Left ventricle myocardium inferior (tissue), 1 donor: ENCODE measurements at regions not wholly inside any gene's neighbourhood (a gene's known extent, or its start where the extent isn't known, plus 50 kb on each side); places are given as distances from the start of the nearest gene placed in this dataset.

Experiments
- DNase-seq: peaks from one replicate; pipeline ENCODE4 v3.0.0-alpha.2; 2020
- H3K27ac ChIP-seq: fragments of 200-600 bp; replicated peaks from 2 replicates; pipeline ENCODE4 v1.8.0; 2021
- H3K27me3 ChIP-seq: fragments of 200-600 bp; 2 replicates; pipeline ENCODE4 v1.8.0; 2021; ENCODE audit warnings: low read depth
- H3K36me3 ChIP-seq: fragments of 200-600 bp; 2 replicates; pipeline ENCODE4 v1.8.0; 2021
- H3K4me1 ChIP-seq: fragments of 200-600 bp; 2 replicates; pipeline ENCODE4 v1.8.0; 2021
- H3K4me3 ChIP-seq: fragments of 200-600 bp; 2 replicates; pipeline ENCODE4 v1.8.0; 2021; ENCODE audit warnings: mild to moderate bottlenecking, moderate library complexity
- H3K9me3 ChIP-seq: fragments of 200-600 bp; replicated peaks from 2 replicates; pipeline ENCODE4 v1.8.0; 2021
- intact Hi-C: fragments of 100-400 bp; cut with micrococcal nuclease; formaldehyde crosslinking; loops from one replicate; pipeline ENCODE4 v1.11.0; 2022
- TF ChIP-seq, protein P1 (sequence below): fragments of 200-600 bp; IDR thresholded peaks from 2 replicates; pipeline ENCODE4 v1.8.0; 2021; ENCODE audit warnings: antibody characterized with exemption, mild to moderate bottlenecking, borderline replicate concordance
- donor health status: DM: no; HTN: yes; CAD: no; lungs with severe emphysema.

DNA sequence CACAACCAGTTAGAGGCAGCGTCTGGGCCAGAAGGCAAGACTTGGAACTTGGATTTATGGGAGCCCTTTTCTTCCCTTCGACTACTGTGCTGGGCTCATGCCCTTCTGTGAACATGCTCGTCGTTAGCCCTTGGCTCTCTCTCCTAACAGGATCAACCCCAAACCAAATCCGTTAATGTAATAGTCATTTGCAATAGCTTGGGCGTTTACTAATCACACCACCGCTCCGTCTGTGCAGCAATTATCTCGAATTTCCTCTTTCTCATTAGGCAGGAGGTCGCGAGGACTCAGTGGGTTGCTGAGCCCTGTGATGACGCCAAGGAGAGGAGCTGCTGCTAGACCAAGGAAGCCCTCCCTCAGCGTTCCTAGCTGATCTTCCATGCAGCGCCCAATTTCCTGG, 114.7 kb downstream of the ENGASE start:
- TF ChIP-seq, protein P1, sequence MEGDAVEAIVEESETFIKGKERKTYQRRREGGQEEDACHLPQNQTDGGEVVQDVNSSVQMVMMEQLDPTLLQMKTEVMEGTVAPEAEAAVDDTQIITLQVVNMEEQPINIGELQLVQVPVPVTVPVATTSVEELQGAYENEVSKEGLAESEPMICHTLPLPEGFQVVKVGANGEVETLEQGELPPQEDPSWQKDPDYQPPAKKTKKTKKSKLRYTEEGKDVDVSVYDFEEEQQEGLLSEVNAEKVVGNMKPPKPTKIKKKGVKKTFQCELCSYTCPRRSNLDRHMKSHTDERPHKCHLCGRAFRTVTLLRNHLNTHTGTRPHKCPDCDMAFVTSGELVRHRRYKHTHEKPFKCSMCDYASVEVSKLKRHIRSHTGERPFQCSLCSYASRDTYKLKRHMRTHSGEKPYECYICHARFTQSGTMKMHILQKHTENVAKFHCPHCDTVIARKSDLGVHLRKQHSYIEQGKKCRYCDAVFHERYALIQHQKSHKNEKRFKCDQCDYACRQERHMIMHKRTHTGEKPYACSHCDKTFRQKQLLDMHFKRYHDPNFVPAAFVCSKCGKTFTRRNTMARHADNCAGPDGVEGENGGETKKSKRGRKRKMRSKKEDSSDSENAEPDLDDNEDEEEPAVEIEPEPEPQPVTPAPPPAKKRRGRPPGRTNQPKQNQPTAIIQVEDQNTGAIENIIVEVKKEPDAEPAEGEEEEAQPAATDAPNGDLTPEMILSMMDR, result no peak
- Histone ChIP-seq H3K36me3 (no peaks in the 10 kb centered on the region), H3K4me3 (no peak overlapping the region), H3K9me3 (no peaks in the 10 kb centered on the region), H3K27ac (no peak overlapping the region), H3K4me1 (no peaks in the 10 kb centered on the region), H3K27me3 (peaks cover 99% of the 10 kb centered on the region)
- intact Hi-C loops, result no loop called here
- DNase-seq, result no peak

- TF ChIP-seq, protein P1, result no peak
- no peaks in the 10 kb centered on the region for H3K9me3 ChIP-seq
- DNase-seq, result no peak
- no peaks in the 10 kb centered on the region for H3K36me3 ChIP-seq
- intact Hi-C loops, result no loop called here
- H3K27ac ChIP-seq, result no peak overlapping the region
- H3K4me3 ChIP-seq, result no peak overlapping the region
- peaks cover 3% of the 10 kb centered on the region for H3K4me1 ChIP-seq
- peaks cover 99% of the 10 kb centered on the region for H3K27me3 ChIP-seq
Measured at GRCh38 chr17:79188685-79189084, 114.1 kb downstream of the ENGASE start.

DNA sequence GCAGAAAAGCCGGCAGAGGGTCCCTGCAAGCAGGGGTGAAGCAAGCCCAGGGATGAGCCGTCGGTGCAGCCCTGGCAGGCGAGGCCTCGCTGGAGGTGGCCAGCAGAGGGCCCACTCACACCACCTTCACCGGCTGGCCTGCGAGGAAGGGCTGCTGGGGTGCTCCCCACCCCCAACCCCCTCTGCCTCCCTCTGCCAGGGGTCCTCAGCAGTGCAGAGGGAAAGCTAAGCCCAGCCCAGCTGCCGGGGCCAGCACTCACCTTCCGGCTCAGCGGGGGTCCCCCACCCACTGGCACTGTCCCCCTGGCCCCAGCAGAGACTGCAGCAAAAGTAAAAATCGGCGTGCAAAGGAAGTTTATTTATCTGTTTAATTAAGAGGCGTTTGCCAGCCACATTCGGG, 113.4 kb downstream of the ENGASE start:
- intact Hi-C loops, result no loop called here

GRCh38 chr17:79187186-79187585, 112.6 kb downstream of the ENGASE start:
- H3K36me3 ChIP-seq, result no peaks in the 10 kb centered on the region
- no peak overlapping the region for H3K4me3 ChIP-seq
- peaks cover 99% of the 10 kb centered on the region for H3K27me3 ChIP-seq
- H3K4me1 ChIP-seq, result peaks cover 9% of the 10 kb centered on the region
- DNase-seq, result no peak
- TF ChIP-seq, protein P1, result no peak
- H3K9me3 ChIP-seq, result no peaks in the 10 kb centered on the region
- H3K27ac ChIP-seq, result no peak overlapping the region
- intact Hi-C loops, result no loop called here

More for the DNA sequence above, 113.4 kb downstream of the ENGASE start:
- Histone ChIP-seq H3K4me3 (no peak overlapping the region), H3K9me3 (no peaks in the 10 kb centered on the region), H3K4me1 (peaks cover 9% of the 10 kb centered on the region), H3K27me3 (peaks cover 100% of the 10 kb centered on the region), H3K36me3 (no peaks in the 10 kb centered on the region), H3K27ac (no peak overlapping the region)
- DNase-seq, result no peak
- TF ChIP-seq, protein P1, result peak; percentile 63

GRCh38 chr17:79186406-79186805, 111.8 kb downstream of the ENGASE start:
- H3K27me3 ChIP-seq, result peaks cover 99% of the 10 kb centered on the region
- intact Hi-C loops, result no loop called here

More at GRCh38 chr17:79186406-79186805, 111.8 kb downstream of the ENGASE start:
- Histone ChIP-seq H3K4me1 (peaks cover 9% of the 10 kb centered on the region), H3K36me3 (no peaks in the 10 kb centered on the region), H3K9me3 (no peaks in the 10 kb centered on the region), H3K4me3 (no peak overlapping the region), H3K27ac (no peak overlapping the region)
- DNase-seq, result no peak
- TF ChIP-seq, protein P1, result no peak
